ENCODE measurements at regions not wholly inside any gene's neighbourhood (a gene's known extent, or its start where the extent isn't known, plus 50 kb on each side); places are given as distances from the start of the nearest gene placed in this dataset.

DNA sequence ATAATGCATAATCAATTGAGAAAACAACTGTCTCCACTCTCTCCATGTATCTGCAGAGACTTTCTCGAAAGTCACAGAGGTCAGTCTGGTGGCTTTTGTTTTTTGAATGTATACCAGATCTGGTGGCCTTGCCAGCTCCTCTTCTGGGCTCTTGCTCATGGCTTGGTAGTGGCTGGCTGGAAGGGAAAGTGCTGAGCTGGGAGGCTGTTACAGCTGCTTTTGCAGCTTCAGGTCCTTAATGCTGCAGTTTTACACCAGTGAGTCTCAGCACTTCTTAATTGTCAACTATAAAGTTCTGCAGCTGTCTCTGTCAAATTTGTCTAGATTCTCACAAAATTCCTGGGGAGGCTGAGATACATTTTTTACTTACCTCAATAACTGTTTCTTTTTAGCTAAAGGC is 390.0 kb downstream of the GRXCR1 start:
- CTCF ChIA-PET, result no interaction called here
- POLR2A ChIA-PET, result no interaction called here
- TF ChIP-seq ARNT (IDR thresholded peaks at IDR 0.05) (no peak), ELF4 (IDR thresholded peaks at IDR 0.05) (no peak), SUZ12 (IDR thresholded peaks at IDR 0.05) (no peak), FOXK2 (IDR thresholded peaks at IDR 0.05) (no peak), BHLHE40 (IDR thresholded peaks at IDR 0.05; ENCODE audit: borderline replicate concordance) (no peak), FOXM1 (IDR thresholded peaks at IDR 0.05; ENCODE audit: borderline replicate concordance) (no peak), HDGF (IDR thresholded peaks at IDR 0.05; ENCODE audit: borderline replicate concordance) (no peak), LEF1 (IDR thresholded peaks at IDR 0.05; ENCODE audit: borderline replicate concordance) (no peak), TARDBP (IDR thresholded peaks at IDR 0.05) (no peak)
- TF ChIP-seq, protein P1, sequence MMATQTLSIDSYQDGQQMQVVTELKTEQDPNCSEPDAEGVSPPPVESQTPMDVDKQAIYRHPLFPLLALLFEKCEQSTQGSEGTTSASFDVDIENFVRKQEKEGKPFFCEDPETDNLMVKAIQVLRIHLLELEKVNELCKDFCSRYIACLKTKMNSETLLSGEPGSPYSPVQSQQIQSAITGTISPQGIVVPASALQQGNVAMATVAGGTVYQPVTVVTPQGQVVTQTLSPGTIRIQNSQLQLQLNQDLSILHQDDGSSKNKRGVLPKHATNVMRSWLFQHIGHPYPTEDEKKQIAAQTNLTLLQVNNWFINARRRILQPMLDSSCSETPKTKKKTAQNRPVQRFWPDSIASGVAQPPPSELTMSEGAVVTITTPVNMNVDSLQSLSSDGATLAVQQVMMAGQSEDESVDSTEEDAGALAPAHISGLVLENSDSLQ (IDR thresholded peaks at IDR 0.05), result no peak
- no peak for DNase-seq (ENCODE audit: extremely low spot score)

DNA sequence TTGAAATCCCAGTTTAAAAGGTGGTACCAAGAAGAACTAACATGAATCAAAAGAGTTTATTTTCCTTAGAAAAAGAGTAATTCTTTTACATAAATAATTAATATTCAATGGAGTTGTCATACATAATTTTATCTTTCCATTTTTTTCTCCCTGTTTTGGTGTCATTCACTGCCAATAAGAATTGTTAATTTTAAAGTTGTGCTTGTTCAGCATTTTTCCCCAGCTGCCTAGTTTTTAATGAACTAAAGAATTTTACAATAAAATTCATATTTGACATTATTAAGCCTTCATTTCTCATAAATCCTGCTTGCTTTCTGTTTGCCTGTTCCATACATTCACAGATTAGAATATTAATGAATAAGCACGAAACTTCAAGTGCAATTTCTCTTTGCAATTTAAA is 393.6 kb downstream of the GRXCR1 start:
- ChIA-PET POLR2A (no interaction called here), CTCF (no interaction called here)
- no peak for DNase-seq (ENCODE audit: extremely low spot score)
- TF ChIP-seq SP1 (IDR thresholded peaks at IDR 0.05) (no peak), FOXK2 (IDR thresholded peaks at IDR 0.05) (no peak)

DNA sequence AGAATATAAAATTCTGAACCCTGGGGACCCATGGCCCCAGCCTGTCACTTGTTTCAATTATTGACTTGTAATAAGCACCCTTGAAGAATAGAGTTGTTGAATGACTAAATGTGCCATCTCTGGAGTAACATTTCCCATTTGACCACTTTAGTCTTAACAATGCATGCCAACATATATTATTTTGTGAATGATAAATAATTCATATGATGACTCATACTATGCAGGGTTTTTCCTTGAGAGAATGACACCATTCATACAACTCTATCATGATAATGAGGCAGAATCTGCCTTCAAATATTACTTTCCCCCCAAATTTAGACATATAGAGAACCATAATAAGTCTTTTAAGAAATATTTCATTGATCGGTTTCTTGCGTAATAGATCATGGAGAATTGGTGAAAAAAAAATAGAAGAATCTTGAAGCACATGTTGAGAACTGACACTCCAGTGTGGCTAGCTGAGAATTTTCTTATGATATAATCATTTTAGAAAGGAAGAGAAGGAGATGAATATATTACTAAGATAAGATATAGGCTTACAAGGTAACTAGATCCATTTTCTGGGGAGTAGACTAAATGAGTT is 404.5 kb downstream of the GRXCR1 start:
- TF ChIP-seq TARDBP (IDR thresholded peaks at IDR 0.05) (no peak), FOXK2 (IDR thresholded peaks at IDR 0.05) (no peak), ARNT (IDR thresholded peaks at IDR 0.05) (no peak), ELF4 (IDR thresholded peaks at IDR 0.05) (no peak), BHLHE40 (IDR thresholded peaks at IDR 0.05; ENCODE audit: borderline replicate concordance) (no peak), CTBP1 (IDR thresholded peaks at IDR 0.05; ENCODE audit: borderline replicate concordance) (no peak), FOXA1 (IDR thresholded peaks at IDR 0.05) (no peak), SP1 (IDR thresholded peaks at IDR 0.05) (no peak), NFRKB (IDR thresholded peaks at IDR 0.05) (no peak), SUZ12 (IDR thresholded peaks at IDR 0.05) (no peak), HDGF (IDR thresholded peaks at IDR 0.05; ENCODE audit: borderline replicate concordance) (no peak), L3MBTL2 (conservative IDR thresholded peaks at IDR 0.05) (no peak), ZNF384 (IDR thresholded peaks at IDR 0.05) (no peak), LEF1 (IDR thresholded peaks at IDR 0.05; ENCODE audit: borderline replicate concordance) (no peak)
- DNase-seq (ENCODE audit: extremely low spot score), result no peak
- ChIA-PET POLR2A (no interaction called here), CTCF (no interaction called here)

DNA sequence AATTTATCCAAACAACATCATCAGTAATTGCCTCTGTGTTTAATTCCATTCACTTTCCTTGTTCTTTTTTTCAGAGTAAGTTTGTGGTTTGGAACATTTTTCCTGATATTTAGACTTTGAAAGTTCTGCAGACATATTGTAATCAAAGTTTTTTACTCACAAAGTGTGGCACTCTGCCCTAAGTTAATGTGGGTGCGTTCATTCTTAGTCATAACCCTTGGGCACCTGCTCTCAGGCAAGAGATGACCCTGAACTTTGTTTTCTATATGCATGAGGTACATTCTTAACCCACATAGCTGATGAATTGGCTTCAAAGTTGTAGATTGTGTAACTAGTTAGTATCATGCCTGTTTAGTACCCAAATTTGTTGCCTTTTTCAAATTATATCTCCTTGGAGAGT is 424.3 kb downstream of the GRXCR1 start:
- no peak for TF ChIP-seq FOXA1 (IDR thresholded peaks at IDR 0.05)
- TF ChIP-seq, protein P1 (IDR thresholded peaks at IDR 0.05), result no peak
- TF ChIP-seq ARNT (IDR thresholded peaks at IDR 0.05), result no peak
- no peak for TF ChIP-seq LEF1 (IDR thresholded peaks at IDR 0.05; ENCODE audit: borderline replicate concordance)
- DNase-seq (ENCODE audit: extremely low spot score), result no peak
- ChIA-PET POLR2A (no interaction called here), CTCF (no interaction called here)

DNA sequence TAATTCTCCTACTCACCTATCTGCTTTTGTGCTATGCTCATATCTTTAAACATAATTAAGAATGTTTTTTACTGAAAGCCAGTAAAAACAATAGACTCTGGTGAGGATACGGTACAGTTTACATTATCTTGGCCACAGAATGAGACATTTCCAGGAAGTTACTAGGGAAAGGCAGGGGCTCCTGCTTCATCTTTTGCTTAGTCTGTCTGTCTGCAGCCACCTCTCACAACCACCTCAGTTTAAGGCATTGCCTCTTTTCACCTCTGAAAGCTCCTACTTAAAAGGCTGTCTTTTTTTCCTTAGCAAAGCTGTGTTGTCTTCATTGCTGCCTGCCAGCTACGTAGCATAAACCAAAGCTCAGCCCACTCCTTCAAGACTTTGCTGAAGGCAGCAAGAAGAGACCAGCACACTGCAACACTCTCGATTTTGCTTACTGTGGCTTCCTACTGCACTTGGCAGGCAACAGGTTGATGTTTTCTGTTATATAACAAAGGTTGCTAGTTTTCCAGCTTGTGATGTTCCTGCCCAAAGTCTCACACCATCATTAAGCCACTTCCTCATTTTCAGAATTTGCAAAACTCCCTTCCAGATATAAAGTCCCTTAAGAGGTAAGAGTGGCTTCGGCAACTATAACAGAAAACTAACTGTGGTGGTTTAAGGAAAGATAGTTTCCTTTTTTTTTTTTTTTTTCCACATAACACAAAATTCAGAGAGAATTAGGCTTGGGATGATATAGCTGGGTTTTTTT is 432.9 kb downstream of the GRXCR1 start:
- no peak for TF ChIP-seq BHLHE40 (IDR thresholded peaks at IDR 0.05; ENCODE audit: borderline replicate concordance)
- TF ChIP-seq L3MBTL2 (conservative IDR thresholded peaks at IDR 0.05), result no peak
- TF ChIP-seq, protein P1 (IDR thresholded peaks at IDR 0.05), result no peak
- no peak for TF ChIP-seq CTBP1 (IDR thresholded peaks at IDR 0.05; ENCODE audit: borderline replicate concordance)
- TF ChIP-seq ARNT (IDR thresholded peaks at IDR 0.05), result no peak
- no peak for TF ChIP-seq HDGF (IDR thresholded peaks at IDR 0.05; ENCODE audit: borderline replicate concordance)
- TF ChIP-seq NFRKB (IDR thresholded peaks at IDR 0.05), result no peak
- no peak for TF ChIP-seq ELF4 (IDR thresholded peaks at IDR 0.05)
- TF ChIP-seq FOXM1 (IDR thresholded peaks at IDR 0.05; ENCODE audit: borderline replicate concordance), result no peak
- no peak for TF ChIP-seq SUZ12 (IDR thresholded peaks at IDR 0.05)
- TF ChIP-seq TARDBP (IDR thresholded peaks at IDR 0.05), result no peak
- TF ChIP-seq LEF1 (IDR thresholded peaks at IDR 0.05; ENCODE audit: borderline replicate concordance), result no peak
- TF ChIP-seq SP1 (IDR thresholded peaks at IDR 0.05), result no peak
- no peak for TF ChIP-seq ZNF384 (IDR thresholded peaks at IDR 0.05)
- no peak for TF ChIP-seq FOXA1 (IDR thresholded peaks at IDR 0.05)
- POLR2A ChIA-PET, result no interaction called here
- CTCF ChIA-PET, result no interaction called here
- no peak for DNase-seq (ENCODE audit: extremely low spot score)

DNA sequence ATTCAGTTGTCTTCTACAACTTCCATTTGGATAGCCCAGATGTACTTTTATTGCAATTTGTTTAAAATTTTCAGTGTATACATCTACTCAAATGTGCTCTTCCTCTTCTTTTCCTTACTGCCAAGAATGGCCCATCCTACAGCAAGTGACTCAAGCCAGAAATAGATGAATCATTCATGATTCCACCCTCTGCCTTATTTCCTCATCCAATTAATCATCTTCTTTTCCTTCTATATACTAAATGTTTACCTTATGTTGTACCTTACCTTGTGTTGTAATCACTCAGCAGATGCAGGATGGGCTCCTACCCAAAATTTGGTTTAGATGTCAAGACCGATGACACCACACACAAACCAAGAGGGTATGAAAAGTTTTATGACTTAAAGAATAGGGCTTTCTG is 437.8 kb downstream of the GRXCR1 start:
- CTCF ChIA-PET, result no interaction called here
- no peak for TF ChIP-seq TARDBP (IDR thresholded peaks at IDR 0.05)
- no peak for TF ChIP-seq ARNT (IDR thresholded peaks at IDR 0.05)
- TF ChIP-seq SUZ12 (IDR thresholded peaks at IDR 0.05), result no peak
- TF ChIP-seq FOXA1 (IDR thresholded peaks at IDR 0.05), result no peak
- TF ChIP-seq NFRKB (IDR thresholded peaks at IDR 0.05), result no peak
- no peak for TF ChIP-seq BHLHE40 (IDR thresholded peaks at IDR 0.05; ENCODE audit: borderline replicate concordance)
- TF ChIP-seq, protein P1 (IDR thresholded peaks at IDR 0.05), result no peak
- TF ChIP-seq FOXM1 (IDR thresholded peaks at IDR 0.05; ENCODE audit: borderline replicate concordance), result no peak
- TF ChIP-seq LEF1 (IDR thresholded peaks at IDR 0.05; ENCODE audit: borderline replicate concordance), result no peak
- TF ChIP-seq ELF4 (IDR thresholded peaks at IDR 0.05), result no peak
- no peak for TF ChIP-seq ZNF384 (IDR thresholded peaks at IDR 0.05)
- POLR2A ChIA-PET, result no interaction called here
- no peak for DNase-seq (ENCODE audit: extremely low spot score)

Measured in HEK293T (cell line).